ENCODE measurements at regions not wholly inside any gene's neighbourhood (a gene's known extent, or its start where the extent isn't known, plus 50 kb on each side); places are given as distances from the start of the nearest gene placed in this dataset.

GRCh38 chr17:13228225-13228624 lies 210.4 kb upstream of the ELAC2 start:
- peak overlapping the region; percentile 67; the same call in 1 of the 2 replicates for H2AFZ ChIP-seq
- H3K4me1 ChIP-seq (ENCODE audit: insufficient read depth), result peaks cover 3% of the 10 kb centered on the region; the same call in 1 of the 2 replicates
- peaks cover 20% of the 10 kb centered on the region; the same call in 2 of the 3 replicates for H3K4me1 Mint-ChIP-seq
- H3K9me2 ChIP-seq (ENCODE audit: insufficient read depth), result no peaks in the 10 kb centered on the region
- H3F3A ChIP-seq (replicated peaks; ENCODE audit: low read depth), result no peaks in the 10 kb centered on the region
- H3K9me3 Mint-ChIP-seq, result no peaks in the 10 kb centered on the region; the same call in 2 of the 3 replicates
- H3K36me3 Mint-ChIP-seq (ENCODE audit: low read depth), result no peaks in the 10 kb centered on the region
- H3K4me3 ChIP-seq, result no peak overlapping the region
- H3K4me3 Mint-ChIP-seq, result no peak overlapping the region
- no peak overlapping the region for H3K27ac Mint-ChIP-seq
- H4K20me1 ChIP-seq (replicated peaks; ENCODE audit: insufficient read depth), result no peaks in the 10 kb centered on the region
- H3K79me2 ChIP-seq (replicated peaks; ENCODE audit: insufficient read depth), result no peaks in the 10 kb centered on the region
- no peaks in the 10 kb centered on the region for H3K36me3 ChIP-seq (ENCODE audit: insufficient read depth)
- H3K27me3 ChIP-seq (ENCODE audit: insufficient read depth), result no peaks in the 10 kb centered on the region
- no peak overlapping the region for H3K27ac ChIP-seq (ENCODE audit: low read depth)
- no peak for DNase-seq (ENCODE audit: low spot score)
- H3K4me2 ChIP-seq, result no peak overlapping the region
- no peak for TF ChIP-seq CREB1 (CRISPR knock-in tag; IDR thresholded peaks at IDR 0.05; ENCODE audit: low read depth)
- no peak for TF ChIP-seq POLR2AphosphoS5 (IDR thresholded peaks at IDR 0.05; ENCODE audit: low read depth)
- TF ChIP-seq EZH2 (IDR thresholded peaks at IDR 0.05; ENCODE audit: low read depth, unreplicated experiment), result no peak
- TF ChIP-seq ZNF331 (CRISPR knock-in tag; IDR thresholded peaks at IDR 0.05; ENCODE audit: low read depth), result no peak
- TF ChIP-seq, protein P1, sequence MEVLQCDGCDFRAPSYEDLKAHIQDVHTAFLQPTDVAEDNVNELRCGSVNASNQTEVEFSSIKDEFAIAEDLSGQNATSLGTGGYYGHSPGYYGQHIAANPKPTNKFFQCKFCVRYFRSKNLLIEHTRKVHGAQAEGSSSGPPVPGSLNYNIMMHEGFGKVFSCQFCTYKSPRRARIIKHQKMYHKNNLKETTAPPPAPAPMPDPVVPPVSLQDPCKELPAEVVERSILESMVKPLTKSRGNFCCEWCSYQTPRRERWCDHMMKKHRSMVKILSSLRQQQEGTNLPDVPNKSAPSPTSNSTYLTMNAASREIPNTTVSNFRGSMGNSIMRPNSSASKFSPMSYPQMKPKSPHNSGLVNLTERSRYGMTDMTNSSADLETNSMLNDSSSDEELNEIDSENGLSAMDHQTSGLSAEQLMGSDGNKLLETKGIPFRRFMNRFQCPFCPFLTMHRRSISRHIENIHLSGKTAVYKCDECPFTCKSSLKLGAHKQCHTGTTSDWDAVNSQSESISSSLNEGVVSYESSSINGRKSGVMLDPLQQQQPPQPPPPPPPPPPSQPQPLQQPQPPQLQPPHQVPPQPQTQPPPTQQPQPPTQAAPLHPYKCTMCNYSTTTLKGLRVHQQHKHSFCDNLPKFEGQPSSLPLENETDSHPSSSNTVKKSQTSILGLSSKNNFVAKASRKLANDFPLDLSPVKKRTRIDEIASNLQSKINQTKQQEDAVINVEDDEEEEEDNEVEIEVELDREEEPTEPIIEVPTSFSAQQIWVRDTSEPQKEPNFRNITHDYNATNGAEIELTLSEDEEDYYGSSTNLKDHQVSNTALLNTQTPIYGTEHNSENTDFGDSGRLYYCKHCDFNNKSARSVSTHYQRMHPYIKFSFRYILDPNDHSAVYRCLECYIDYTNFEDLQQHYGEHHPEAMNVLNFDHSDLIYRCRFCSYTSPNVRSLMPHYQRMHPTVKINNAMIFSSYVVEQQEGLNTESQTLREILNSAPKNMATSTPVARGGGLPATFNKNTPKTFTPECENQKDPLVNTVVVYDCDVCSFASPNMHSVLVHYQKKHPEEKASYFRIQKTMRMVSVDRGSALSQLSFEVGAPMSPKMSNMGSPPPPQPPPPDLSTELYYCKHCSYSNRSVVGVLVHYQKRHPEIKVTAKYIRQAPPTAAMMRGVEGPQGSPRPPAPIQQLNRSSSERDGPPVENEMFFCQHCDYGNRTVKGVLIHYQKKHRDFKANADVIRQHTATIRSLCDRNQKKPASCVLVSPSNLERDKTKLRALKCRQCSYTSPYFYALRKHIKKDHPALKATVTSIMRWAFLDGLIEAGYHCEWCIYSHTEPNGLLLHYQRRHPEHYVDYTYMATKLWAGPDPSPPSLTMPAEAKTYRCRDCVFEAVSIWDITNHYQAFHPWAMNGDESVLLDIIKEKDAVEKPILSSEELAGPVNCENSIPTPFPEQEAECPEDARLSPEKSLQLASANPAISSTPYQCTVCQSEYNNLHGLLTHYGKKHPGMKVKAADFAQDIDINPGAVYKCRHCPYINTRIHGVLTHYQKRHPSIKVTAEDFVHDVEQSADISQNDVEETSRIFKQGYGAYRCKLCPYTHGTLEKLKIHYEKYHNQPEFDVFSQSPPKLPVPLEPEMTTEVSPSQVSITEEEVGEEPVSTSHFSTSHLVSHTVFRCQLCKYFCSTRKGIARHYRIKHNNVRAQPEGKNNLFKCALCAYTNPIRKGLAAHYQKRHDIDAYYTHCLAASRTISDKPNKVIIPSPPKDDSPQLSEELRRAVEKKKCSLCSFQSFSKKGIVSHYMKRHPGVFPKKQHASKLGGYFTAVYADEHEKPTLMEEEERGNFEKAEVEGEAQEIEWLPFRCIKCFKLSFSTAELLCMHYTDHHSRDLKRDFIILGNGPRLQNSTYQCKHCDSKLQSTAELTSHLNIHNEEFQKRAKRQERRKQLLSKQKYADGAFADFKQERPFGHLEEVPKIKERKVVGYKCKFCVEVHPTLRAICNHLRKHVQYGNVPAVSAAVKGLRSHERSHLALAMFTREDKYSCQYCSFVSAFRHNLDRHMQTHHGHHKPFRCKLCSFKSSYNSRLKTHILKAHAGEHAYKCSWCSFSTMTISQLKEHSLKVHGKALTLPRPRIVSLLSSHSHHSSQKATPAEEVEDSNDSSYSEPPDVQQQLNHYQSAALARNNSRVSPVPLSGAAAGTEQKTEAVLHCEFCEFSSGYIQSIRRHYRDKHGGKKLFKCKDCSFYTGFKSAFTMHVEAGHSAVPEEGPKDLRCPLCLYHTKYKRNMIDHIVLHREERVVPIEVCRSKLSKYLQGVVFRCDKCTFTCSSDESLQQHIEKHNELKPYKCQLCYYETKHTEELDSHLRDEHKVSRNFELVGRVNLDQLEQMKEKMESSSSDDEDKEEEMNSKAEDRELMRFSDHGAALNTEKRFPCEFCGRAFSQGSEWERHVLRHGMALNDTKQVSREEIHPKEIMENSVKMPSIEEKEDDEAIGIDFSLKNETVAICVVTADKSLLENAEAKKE (CRISPR knock-in tag; IDR thresholded peaks at IDR 0.05), result no peak
- TF ChIP-seq JUNB (IDR thresholded peaks at IDR 0.05; ENCODE audit: unreplicated experiment), result no peak
- no peak for TF ChIP-seq EZH2phosphoT487 (IDR thresholded peaks at IDR 0.05; ENCODE audit: unreplicated experiment)
- no peak for TF ChIP-seq REST (IDR thresholded peaks at IDR 0.05; ENCODE audit: unreplicated experiment)
- TF ChIP-seq ZNF114 (CRISPR knock-in tag; IDR thresholded peaks at IDR 0.05), result no peak
- no peak for TF ChIP-seq NANOG (IDR thresholded peaks at IDR 0.05; ENCODE audit: borderline replicate concordance)
- TF ChIP-seq STAT1 (IDR thresholded peaks at IDR 0.05; ENCODE audit: unreplicated experiment), result no peak
- TF ChIP-seq, protein P2, sequence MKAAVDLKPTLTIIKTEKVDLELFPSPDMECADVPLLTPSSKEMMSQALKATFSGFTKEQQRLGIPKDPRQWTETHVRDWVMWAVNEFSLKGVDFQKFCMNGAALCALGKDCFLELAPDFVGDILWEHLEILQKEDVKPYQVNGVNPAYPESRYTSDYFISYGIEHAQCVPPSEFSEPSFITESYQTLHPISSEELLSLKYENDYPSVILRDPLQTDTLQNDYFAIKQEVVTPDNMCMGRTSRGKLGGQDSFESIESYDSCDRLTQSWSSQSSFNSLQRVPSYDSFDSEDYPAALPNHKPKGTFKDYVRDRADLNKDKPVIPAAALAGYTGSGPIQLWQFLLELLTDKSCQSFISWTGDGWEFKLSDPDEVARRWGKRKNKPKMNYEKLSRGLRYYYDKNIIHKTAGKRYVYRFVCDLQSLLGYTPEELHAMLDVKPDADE (IDR thresholded peaks at IDR 0.05), result no peak
- TF ChIP-seq, protein P3, sequence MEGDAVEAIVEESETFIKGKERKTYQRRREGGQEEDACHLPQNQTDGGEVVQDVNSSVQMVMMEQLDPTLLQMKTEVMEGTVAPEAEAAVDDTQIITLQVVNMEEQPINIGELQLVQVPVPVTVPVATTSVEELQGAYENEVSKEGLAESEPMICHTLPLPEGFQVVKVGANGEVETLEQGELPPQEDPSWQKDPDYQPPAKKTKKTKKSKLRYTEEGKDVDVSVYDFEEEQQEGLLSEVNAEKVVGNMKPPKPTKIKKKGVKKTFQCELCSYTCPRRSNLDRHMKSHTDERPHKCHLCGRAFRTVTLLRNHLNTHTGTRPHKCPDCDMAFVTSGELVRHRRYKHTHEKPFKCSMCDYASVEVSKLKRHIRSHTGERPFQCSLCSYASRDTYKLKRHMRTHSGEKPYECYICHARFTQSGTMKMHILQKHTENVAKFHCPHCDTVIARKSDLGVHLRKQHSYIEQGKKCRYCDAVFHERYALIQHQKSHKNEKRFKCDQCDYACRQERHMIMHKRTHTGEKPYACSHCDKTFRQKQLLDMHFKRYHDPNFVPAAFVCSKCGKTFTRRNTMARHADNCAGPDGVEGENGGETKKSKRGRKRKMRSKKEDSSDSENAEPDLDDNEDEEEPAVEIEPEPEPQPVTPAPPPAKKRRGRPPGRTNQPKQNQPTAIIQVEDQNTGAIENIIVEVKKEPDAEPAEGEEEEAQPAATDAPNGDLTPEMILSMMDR (conservative IDR thresholded peaks at IDR 0.05; ENCODE audit: low read depth in 2 of 2), result no peak
- H3K27me3 Mint-ChIP-seq (ENCODE audit: insufficient read depth, low read depth, poor library complexity), result peaks cover 2% of the 10 kb centered on the region
- no peak for ATAC-seq
